Right hindlimb (tissue), 1 donor: ENCODE measurements at regions not wholly inside any gene's neighbourhood (a gene's known extent, or its start where the extent isn't known, plus 50 kb on each side); places are given as distances from the start of the nearest gene placed in this dataset.

ENCODE experiments used
- DNase-seq: peaks from one replicate; pipeline ENCODE4 v3.0.0-alpha.2; 2018

DNA sequence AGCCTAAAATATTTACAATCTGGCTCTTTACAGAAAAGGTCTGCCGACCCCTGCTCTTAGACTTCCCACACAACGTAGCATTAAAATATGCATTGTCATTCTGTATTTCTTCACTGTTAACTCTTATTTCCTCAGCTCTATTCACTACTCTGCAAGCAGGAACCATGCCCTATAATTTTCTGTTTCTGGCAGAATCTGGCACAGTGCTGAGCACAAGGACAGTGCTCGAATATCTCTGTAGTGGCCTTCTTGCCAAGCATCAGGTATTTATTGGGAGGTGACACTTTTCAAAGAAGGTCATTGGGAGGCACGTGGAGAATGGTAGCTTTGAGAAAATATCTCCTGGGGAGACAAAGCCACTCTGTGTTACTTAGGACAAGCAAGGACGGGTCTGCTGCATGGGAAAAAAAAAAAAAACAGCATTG is 77.9 kb downstream of the PSMG1 start:
- DNase-seq = no peak

DNA sequence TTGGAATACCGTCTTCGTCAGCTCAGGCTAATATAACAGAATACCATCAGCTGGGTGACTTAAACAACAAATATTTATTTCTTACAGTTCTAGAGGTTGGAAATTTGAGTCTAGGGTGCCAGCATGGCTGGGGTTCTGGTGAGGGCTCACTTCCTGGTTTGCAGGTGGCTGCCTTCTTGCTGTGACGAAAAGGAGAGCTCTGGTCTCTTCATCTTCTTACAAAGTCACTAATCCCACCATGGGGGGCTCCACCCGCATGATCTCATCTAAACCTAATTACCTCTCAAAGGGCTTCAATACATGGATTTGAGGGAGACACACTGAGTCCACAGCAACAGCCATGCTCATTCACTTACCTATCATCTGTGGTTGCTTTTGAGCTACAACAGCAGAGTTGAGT is 78.3 kb downstream of the PSMG1 start:
- no peak for DNase-seq

DNA sequence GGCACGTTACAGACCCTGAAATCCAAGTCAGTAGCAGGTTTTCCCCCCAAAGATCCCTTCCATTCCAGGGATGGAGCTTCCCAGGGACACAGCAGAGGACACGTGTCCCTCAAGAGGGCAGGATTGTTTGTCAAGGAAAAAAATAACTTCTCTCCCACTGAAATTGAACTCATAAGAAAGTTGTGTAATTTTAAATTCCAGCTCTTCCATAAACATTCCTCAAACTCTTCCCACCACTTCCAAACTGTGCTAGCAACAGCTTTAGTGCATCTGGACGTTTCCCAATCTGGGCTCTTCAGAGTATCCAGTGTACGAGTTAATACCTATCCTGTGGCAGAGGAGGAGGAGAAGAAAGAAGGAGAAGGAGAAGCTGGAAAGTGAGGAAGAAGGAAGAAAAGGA is 79.6 kb downstream of the PSMG1 start:
- no peak for DNase-seq

DNA sequence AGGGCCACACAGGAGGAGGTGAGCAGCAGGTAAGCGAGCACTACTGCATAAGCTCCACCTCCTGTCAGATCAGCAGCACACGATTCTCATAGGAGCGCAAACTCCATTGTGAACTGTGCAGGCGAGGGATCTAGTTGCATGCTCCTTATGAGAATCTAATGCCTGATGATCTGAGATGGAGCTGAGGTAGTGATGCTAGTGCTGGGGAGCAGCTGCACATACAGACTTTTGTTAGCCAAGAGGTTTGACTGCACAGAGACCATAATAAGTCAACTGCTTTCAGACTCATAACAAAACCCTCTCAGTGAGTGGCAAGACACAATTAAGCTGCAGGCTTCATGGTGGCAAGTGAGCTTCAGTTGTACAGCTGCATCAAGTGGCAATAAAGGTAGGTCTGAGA is 83.4 kb downstream of the PSMG1 start:
- DNase-seq = no peak

DNA sequence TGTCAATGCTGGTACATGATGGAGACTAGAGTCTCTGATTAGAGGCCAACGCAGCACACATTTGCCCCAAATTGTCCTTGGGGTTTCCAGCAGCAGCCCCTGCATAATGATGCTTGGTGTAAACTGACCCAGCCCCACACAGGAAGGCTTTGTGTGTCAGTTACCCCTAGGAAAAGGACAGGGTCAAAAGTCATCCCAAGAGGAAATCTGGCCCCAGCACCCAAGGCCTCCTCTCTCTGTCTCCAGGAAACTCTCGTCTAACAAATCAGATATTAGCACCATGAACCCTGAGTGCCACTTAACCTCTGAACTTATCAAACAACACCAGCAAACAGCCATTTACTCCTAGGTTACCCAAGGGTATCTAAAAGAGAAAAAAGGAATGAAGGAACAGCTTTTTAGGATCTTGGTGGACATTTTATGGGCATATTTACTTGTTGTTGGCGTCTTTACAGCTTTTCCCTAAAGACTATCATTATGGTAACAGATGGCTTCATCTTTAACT is 84.5 kb downstream of the PSMG1 start:
- no peak for DNase-seq

DNA sequence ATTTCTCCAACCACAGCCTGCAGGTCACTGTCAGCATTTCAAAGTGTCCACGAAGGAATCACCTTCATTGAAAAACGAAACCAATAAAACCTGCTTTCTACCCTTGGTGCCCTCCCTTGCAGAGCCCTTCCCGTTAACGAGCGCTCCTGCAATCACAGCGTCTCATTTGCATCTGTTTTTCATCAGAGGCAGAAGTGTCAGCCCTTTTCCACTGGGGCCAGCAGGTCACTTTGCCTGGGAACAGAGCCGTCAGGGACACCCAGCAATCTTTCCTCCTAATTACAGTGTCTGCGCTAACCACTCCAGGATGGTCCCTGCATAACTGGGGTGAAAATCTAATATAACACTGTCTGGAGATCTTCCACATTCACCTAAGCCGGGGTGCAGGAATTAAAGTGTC is 85.3 kb downstream of the PSMG1 start:
- no peak for DNase-seq

DNA sequence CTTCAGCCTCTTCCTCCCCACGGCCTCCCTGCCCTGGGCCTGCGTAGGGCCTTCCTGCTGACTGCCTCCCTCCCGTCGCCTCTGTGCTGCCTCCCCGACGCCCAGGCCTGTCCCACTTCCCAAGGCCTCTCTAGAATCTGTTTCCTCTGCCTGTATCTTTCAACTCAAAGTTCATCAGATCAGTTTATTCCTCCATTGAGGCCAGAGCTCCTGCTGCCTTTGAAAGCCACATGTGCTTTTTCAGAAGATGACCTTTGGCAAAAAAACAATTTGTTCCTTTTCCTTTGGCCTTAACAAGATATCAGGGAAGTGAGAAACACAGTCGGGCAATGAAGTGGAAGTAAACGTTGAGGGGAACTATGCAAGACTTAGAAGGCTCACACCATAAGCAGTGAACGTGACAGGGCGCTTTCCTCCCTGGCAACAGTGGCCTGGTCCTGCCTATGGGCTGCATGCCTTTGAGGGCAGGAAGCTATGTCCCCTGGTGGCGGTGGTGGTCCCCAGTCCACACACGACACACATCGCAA is 85.9 kb downstream of the PSMG1 start:
- DNase-seq = no peak

DNA sequence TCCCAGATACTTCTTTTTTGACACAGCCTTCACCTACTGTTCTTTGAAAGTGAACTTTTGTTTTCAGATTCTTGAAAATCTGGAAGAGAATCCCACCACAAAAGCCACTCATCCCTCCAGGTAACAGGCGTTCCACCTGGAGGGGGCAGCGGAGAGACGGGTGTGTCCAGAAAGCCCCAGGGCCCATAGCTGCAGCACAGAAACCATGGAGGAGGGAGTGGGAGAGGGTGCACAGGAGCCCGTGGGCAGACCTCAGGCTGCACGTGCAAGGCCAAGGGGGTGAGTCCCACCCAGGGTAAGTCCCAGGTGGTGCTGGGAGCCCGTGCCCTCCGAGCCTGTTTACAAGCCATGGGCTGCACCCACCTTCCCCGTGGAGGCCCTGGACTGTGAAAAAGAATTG is 86.5 kb downstream of the PSMG1 start:
- no peak for DNase-seq

DNA sequence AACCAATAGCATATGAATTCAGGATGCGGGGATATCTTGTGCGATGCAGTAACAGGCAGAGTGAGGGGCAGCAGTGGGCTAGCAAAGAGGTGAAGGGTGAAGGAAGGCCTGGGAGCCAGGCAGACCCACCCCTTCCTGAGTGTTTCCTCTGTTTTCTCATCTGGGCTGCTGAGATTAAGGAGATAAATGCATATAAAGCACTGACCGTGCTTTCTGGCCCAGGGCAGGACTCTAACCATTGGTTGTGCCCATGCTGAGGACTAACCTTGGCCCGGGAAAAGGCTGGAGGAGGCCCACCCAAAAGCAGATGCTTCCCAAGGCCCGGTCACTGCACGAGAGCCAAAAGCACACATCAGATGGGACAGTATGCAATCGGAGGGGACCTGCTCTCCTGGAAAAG is 87.6 kb downstream of the PSMG1 start:
- no peak for DNase-seq

DNA sequence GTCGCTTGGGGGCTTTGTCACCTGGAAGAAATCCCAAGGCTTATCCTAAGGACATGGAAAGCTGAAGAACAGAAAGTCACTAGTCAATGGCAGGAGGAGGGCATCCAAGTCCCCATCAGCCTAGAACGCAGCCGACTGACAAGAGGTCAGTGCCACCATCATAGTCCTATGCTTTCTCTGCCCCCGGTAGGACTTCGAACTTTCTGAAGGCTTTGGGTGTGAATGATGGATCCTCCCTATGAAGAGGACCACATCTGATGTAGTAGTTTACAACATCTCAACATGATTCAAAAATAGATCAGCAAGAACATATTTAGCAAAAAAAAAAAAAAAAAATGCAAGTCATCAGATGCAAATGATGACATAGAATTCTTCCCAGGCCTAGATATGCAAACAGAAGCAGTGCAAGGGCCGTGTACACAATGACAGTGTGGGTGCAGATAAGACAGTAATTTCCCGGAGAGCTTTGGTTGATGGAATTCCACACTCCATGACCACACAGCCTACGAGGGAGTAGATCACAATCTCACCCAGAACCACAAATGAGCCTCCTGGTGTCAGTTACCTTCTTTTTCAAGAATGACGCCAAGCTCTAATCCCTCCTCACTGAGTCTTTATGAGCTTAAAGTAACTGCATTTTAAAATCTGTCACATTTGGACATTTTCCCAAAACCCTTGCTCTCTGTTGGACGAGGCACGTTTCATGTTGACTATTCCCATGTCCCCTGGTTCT is 88.2 kb downstream of the PSMG1 start:
- DNase-seq = no peak

DNA sequence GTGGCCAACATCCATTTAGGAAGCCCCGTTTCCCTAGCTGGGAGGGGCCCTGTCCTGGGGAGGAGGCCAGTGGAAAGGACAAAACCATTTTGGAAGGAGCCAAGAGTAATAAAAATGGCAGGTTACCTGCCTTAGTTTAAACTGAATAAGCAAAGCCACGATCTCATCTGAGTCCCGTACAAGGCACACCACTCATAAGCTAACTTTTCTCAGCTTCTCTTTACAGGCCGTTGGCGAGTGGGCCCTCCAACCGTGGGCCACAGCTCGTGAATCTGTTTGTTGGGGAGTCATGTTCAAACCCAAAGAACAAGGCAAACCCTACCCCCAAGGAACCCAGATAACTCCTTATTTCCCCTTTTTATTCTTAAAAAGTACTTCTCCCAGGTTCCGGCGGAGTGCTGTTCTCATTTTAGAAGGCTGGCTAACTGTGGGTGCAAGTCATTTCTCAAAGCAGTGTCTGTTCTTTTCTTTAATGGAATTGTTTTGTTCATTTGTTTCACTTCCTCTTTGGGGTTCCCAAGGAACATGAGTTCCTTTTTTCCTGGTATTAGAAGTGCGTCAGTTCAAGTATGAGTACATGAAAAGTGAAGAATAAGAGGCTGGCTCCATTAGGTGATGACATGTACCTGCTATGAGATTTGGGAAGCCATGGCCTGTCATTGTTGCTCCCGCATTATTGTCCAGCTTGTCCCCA is 89.0 kb downstream of the PSMG1 start:
- no peak for DNase-seq

DNA sequence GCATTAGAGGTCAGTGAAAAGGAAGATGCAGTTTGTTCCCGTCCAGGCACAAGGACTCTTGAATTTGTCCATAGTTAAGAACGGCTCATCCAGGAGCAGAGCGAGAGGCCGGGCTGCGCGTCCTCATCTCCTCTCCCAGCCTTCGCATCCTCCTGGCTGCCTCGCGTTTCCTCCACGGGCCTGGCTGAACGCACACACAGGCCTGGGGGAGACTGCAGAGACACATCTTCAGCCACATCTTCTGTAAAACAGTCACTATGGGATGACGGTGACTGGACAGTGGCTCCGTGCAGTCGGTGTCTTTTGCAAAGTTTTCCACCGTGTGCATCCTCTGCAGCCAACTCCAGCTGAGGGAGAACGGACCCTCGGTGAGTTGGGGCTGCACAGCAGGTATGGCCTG is 89.7 kb downstream of the PSMG1 start:
- no peak for DNase-seq

DNA sequence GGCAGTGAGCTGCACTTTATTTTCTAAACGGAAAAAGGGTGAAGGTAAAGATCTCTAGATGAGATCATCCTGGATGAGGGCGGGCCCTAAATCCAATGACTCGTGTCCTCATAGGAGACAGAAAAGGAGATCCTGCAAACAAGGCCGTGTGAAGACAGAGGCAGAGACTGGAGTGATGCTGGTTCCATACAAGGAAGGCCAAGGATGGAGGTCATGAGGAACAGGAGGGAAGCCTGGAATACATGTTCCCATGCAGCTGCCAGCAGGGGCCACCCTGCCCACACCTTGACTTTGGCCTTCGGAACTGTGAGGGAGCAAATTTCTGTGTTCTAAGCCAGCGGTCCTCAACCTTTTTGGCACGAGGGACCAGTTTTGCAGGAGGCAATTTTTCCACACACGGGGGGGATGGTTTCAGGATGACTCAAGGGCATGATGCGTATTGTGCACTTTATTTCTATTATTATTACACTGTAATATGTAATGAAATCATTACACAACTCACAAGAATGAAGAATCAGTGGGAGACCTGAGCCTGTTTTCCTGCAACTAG is 94.3 kb downstream of the PSMG1 start:
- DNase-seq = peak; percentile 64

DNA sequence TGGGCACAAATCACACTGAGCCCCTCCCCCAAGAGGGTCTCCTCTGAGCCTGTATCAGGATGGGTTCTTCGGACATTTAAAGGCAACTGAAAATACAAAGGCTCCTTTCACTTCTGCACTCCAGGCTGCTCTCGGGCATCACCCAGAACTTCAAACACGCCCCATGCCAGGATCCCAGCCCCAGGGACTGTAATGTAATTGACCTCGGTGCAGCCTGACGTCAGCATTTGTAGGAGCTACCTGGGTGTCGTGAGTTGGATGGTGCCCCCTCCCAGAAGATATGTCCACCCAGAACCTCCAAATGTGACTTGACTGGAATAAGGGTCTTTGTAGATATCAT is 95.2 kb downstream of the PSMG1 start:
- DNase-seq = no peak

DNA sequence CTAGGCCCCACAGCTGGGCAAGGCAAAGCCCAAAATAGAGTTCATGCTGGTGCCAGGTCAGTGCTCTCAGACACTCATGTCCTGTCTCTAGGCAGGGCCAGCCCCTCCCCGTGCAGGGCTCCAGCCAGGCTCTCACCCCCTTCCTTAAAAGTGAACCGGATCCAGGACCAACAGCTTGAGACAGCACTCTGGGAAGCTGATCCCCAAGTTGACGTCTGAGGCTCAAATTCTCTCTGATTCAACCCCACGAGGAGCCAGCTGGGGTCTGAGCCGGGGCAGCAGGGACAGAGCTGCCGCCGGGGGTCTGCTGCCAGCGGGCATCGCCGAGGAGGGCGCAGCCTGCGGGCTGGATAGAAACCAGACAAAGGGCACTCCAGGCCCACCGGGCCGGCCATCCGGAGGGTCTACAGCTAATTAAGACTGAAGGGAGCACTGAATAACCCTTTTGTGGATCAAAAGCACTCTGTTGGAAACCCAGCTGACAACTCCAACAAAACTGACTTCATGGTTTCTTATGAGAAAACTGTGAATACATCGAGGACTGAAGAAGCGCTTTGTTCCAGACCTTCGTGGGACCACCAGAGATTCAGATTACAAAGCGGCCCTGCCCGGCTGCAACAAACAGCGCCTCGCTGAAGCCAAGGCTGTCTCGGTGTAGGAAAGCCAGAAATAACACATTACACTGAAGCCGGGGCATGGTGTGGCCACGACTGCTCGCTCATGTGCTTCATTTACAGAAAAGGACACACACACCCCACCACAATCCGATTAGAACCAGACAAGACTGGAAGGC is 95.8 kb downstream of the PSMG1 start:
- DNase-seq = peak; percentile 77

DNA sequence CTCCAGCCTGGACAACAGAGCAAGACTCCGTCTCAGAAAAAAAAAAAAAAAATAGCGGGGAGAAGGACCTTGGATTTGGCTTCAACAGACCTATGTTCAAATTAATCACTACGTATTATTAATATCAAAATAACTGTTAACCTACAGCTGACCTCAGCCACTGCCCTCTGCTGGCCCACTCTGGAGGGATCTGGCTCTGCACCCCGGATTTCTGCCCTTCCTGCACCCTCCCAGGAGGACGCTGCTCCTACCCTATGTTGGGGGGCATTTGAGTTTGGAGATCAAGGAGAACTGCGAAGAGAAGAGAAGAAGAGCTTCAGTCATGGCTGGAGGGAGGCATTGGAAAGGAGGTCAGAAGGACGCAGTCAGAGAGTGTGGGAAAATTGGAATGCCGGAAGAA is 96.7 kb downstream of the PSMG1 start:
- DNase-seq = no peak

DNA sequence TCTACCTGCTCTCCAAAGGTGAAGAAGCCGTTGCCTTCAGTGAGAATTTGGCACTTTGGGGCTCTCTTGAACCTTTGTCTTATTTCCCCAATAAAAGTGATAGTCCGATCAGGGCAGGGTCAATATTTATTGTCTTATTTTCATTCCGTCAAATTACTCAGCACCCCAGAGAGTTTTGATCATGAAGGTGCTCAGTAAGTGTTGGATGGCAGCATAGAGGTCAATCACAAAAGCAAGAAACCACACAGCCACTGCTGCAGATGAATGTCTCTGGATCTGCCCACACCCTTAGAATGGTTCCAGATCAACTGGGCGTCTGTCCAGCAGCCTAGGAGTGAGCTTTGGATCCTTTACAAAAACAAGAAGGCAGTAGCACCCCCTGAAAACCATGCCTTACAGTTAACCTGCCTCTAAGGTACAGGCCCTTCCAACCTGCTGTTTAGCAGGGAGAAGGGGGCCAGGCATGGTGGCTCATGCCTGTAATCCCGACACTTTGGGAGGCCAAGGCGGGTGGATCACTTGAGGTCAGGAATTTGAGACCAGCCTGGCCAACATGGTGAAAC is 97.3 kb downstream of the PSMG1 start:
- DNase-seq = no peak

DNA sequence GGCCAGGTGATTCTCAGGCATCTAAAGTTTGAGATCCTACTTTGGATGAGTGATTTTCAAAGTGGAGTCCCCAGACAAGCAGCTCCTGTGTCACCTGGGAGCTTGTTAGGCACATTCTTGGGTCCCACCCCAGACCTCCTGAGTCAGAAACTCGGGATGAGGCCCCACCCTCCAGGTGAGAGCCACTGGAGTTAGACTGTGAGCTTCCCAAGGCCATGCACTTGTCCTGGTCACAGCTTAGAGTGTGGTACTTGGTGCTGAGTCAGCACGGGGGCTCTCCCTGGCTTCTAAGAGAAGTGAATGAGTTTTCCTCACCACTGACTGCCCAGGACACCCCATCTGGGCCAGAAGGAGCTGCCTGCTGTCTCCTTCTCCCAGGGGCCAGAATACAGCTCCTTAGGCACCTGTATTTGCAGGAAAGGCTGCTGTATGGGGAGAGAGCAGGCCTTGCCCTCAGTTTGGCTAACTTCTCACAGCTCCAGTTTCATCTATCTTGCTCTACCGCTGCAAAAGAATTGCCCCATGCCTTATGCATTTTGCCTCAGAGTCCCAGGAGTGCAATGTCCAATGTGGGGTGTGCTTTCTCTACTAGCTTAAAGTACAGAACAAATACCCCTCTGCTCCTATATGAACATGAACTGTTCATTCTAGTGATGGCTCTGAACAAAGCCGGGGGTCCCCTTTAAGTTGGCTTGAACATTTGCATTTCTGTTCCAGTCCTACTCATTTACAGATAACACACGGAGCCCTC is 98.1 kb downstream of the PSMG1 start:
- DNase-seq = no peak

DNA sequence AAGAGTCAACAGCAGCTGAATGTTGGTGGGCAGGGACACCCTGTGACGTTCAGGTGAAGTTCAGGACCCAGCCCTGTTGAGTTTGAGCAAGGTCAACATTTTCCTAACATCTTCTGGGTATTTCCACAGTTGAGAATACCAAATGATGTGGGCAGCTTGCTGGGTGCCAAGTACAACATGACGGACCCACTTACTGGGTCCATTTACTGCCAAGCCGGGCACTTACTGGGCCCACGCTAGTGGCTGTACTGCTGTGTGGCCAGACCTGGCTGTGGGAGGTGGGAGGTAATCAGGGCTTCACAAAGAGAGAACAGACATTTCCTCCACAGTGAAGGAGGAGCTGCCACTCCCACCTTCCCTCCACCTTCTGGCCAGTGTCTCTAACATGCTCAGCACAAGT is 99.2 kb downstream of the PSMG1 start:
- no peak for DNase-seq

DNA sequence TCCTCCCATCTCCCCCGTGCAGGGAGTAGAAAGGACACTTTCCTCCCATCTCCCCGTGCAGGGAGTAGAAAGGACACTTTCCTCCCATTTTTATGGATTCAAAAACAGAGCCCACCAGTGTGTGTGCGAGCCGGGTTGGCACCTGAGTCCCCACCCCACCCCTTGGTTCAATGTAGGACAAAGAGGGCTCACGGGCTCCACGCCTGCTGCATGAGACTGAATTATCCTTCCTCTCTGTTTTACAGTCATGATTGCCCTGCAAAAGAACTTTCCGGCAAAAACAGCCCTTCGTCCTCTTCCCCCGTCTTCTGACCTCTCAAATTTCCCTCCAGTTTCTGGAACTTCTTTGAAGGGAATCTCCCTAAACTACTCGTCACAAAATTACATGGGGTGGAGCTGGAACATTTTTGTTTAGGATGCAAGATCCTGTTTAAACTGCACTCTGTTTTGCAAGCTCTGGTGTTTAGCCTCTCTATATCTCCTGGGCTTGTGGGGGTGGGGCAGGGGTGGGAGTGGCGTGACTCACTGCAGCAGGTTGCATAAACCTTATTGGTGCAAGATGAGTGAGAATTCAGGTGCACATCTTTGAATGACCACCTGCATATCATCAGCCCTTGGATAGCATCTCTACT is 99.8 kb downstream of the PSMG1 start:
- DNase-seq = no peak

DNA sequence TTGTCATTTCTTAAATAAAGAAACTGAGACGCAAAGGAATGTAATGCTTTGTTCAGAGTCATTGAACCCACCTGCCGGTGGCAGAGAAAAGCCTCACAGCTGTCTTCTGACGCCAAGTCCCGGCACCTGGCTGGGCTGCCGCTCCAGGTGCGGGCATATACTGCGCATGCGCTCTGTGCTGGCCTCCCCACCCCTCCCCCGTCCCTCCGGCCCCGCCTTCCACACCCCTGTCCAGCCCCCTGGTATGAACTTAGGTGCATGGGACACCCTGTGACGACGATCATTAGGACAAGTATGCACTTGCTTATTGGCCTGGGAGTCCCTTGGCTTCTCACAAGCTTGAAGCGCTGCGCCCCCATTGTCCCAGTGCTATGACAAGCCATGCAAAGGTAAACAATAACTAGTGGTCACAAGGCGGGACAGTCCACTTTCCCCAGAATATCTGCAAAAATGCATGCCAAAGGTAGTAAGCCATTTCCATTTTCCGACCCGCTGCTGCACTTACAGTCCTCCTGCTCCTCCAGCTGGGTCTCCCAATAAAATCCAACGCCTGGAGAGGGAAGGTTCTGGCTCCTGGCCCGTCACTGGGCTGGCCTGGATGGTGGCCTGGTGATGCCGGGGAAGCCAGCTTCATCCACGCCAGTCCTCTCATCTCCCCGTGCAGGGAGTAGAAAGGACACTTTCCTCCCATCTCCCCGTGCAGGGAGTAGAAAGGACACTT is 100.4 kb downstream of the PSMG1 start:
- no peak for DNase-seq
